NCI-H82 treated with DMSO at 0.1 percent for 48 hours (cell line): ENCODE measurements at regions not wholly inside any gene's neighbourhood (a gene's known extent, or its start where the extent isn't known, plus 50 kb on each side); places are given as distances from the start of the nearest gene placed in this dataset.

Experiments used
- DNase-seq: peaks from one replicate; lab custom pipeline; 2025; ENCODE audit not compliant: unreplicated experiment; lab: John Stamatoyannopoulos, UW

GRCh38 chr16:54425068-54425467 lies 138.5 kb upstream of the IRX3 start:
- DNase-seq, result no peak

GRCh38 chr16:54424043-54424451 lies 137.5 kb upstream of the IRX3 start:
- no peak for DNase-seq

GRCh38 chr16:54422569-54422978 lies 136.0 kb upstream of the IRX3 start:
- no peak for DNase-seq

- no peak for DNase-seq
Measured at GRCh38 chr16:54422159-54422558, 135.6 kb upstream of the IRX3 start.

- no peak for DNase-seq
Measured at GRCh38 chr16:54421220-54421619, 134.6 kb upstream of the IRX3 start.

- DNase-seq, result no peak
Measured at GRCh38 chr16:54418903-54419302, 132.3 kb upstream of the IRX3 start.

GRCh38 chr16:54417384-54417783 lies 130.8 kb upstream of the IRX3 start:
- DNase-seq, result no peak

GRCh38 chr16:54414671-54415070 lies 128.1 kb upstream of the IRX3 start:
- no peak for DNase-seq

- DNase-seq, result no peak
Measured at GRCh38 chr16:54412777-54413455, 126.3 kb upstream of the IRX3 start.

GRCh38 chr16:54412037-54412436 lies 125.5 kb upstream of the IRX3 start:
- no peak for DNase-seq

GRCh38 chr16:54411544-54411943 lies 125.0 kb upstream of the IRX3 start:
- no peak for DNase-seq

- no peak for DNase-seq
Measured at GRCh38 chr16:54409982-54410381, 123.4 kb upstream of the IRX3 start.

- no peak for DNase-seq
Measured at GRCh38 chr16:54407596-54407995, 121.0 kb upstream of the IRX3 start.

GRCh38 chr16:54405478-54405877 lies 118.9 kb upstream of the IRX3 start:
- no peak for DNase-seq

GRCh38 chr16:54403580-54403979 lies 117.0 kb upstream of the IRX3 start:
- no peak for DNase-seq

GRCh38 chr16:54402873-54403272 lies 116.3 kb upstream of the IRX3 start:
- DNase-seq, result no peak

- no peak for DNase-seq
Measured at GRCh38 chr16:54402270-54402669, 115.7 kb upstream of the IRX3 start.

- no peak for DNase-seq
Measured at GRCh38 chr16:54400261-54400660, 113.7 kb upstream of the IRX3 start.

- DNase-seq, result no peak
Measured at GRCh38 chr16:54398986-54399385, 112.4 kb upstream of the IRX3 start.

- DNase-seq, result no peak
Measured at GRCh38 chr16:54397838-54398237, 111.3 kb upstream of the IRX3 start.

GRCh38 chr16:54397190-54397835 lies 110.7 kb upstream of the IRX3 start:
- DNase-seq, result no peak

GRCh38 chr16:54389836-54390494 lies 103.4 kb upstream of the IRX3 start:
- DNase-seq, result no peak
